Endothelial cell of umbilical vein (primary cell): ENCODE measurements at regions not wholly inside any gene's neighbourhood (a gene's known extent, or its start where the extent isn't known, plus 50 kb on each side); places are given as distances from the start of the nearest gene placed in this dataset.

Experiments used
- GATA2 ChIP-seq: IDR thresholded peaks from 2 replicates; pipeline ENCODE4 v1.7.0; 2011; ENCODE audit warnings: low read depth, mild to moderate bottlenecking, moderate library complexity, mixed read lengths, low read length; ENCODE audit not compliant: insufficient read length, insufficient read depth
- JUN ChIP-seq: IDR thresholded peaks from 2 replicates; pipeline ENCODE4 v1.6.1; 2011; ENCODE audit warnings: borderline replicate concordance, low read depth; ENCODE audit not compliant: insufficient read length, insufficient read depth
- MYC ChIP-seq: IDR thresholded peaks from one replicate; pipeline ENCODE4 v1.6.1; 2011; ENCODE audit warnings: mild to moderate bottlenecking, low read depth, low read length
- POLR2A ChIP-seq: IDR thresholded peaks from 2 replicates; pipeline ENCODE4 v1.6.1; 2012; ENCODE audit warnings: low read depth, mild to moderate bottlenecking, control low read depth, low read length
- TF ChIP-seq, protein P1 (sequence below), 2 donors: IDR thresholded peaks; 1 replicate in 1 of 2; 2 replicates in 1 of 2; pipeline ENCODE4 v1.5.1; 2011; ENCODE audit warnings: low read length in 2 of 2, mild to moderate bottlenecking in 2 of 2, moderate library complexity in 2 of 2, control low read depth in 1 of 2, inconsistent platforms in 1 of 2, low read depth in 1 of 2; ENCODE audit not compliant: insufficient read depth in 1 of 2; ENCODE audit errors: extremely low read depth in 1 of 2

DNA sequence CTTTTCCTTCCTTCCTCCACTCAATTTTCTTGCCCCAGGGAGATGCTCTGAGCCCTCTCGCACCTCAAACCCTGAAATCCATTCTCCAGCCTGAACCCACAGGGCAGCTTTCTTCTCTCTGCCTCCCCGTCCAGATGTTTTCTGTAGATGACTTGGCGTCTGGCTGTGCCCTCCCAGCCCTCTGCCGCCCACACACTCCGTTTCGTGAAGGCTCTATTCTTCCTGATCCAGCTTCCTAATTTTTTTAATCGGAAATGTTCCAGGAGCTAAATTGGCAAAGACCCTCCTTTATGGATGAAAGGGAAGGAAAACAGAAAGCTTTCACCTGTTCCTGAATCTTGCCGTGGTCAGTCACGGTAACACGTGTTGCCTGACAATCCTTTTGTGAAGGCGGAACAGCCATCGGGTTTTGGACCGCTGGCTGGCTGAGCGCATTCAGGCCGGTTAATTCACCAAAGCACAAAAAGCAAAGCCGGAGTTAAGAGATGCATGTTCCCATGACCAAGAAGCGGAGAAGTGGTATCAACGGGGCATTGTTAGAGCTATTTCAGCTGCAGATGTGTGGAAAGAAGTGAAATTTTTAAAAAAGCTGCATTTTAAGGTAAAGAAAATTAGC lies 70.2 kb upstream of the FBRSL1 start:
- TF ChIP-seq POLR2A (no peak), JUN (no peak), GATA2 (no peak), MYC (no peak)
- TF ChIP-seq, protein P1, sequence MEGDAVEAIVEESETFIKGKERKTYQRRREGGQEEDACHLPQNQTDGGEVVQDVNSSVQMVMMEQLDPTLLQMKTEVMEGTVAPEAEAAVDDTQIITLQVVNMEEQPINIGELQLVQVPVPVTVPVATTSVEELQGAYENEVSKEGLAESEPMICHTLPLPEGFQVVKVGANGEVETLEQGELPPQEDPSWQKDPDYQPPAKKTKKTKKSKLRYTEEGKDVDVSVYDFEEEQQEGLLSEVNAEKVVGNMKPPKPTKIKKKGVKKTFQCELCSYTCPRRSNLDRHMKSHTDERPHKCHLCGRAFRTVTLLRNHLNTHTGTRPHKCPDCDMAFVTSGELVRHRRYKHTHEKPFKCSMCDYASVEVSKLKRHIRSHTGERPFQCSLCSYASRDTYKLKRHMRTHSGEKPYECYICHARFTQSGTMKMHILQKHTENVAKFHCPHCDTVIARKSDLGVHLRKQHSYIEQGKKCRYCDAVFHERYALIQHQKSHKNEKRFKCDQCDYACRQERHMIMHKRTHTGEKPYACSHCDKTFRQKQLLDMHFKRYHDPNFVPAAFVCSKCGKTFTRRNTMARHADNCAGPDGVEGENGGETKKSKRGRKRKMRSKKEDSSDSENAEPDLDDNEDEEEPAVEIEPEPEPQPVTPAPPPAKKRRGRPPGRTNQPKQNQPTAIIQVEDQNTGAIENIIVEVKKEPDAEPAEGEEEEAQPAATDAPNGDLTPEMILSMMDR (IDR thresholded peaks at IDR 0.05; ENCODE audit: extremely low read depth in 1 of 2, insufficient read depth in 1 of 2, low read depth in 1 of 2, low read length in 2 of 2): no peak
